ENCODE measurements at regions not wholly inside any gene's neighbourhood (a gene's known extent, or its start where the extent isn't known, plus 50 kb on each side); places are given as distances from the start of the nearest gene placed in this dataset.

- Mint-ChIP-seq H3K27ac (no peak overlapping the region), H3K27me3 (no peaks in the 10 kb centered on the region), H3K9me3 (peaks cover 2 to 28% (median 15%) of the 10 kb centered on the region in 8 donors), H3K4me3 (no peak overlapping the region), H3K4me1 (no peaks in the 10 kb centered on the region), H3K36me3 (no peaks in the 10 kb centered on the region)
- DNase-seq: no peak
- Histone ChIP-seq H3K36me3 (ENCODE audit: insufficient read depth, low read length) (no peaks in the 10 kb centered on the region), H3K9me3 (ENCODE audit: control insufficient read depth in 1 of 2, low read length in 2 of 2) (no peaks in the 10 kb centered on the region), H3K27me3 (ENCODE audit: insufficient read depth, low read length) (no peaks in the 10 kb centered on the region), H3K27ac (ENCODE audit: low read depth, low read length) (no peak overlapping the region), H3K4me3 (ENCODE audit: low read length in 2 of 2) (no peak overlapping the region), H3K4me1 (ENCODE audit: insufficient read depth, low read length) (no peaks in the 10 kb centered on the region)
- intact Hi-C loops (cut with micrococcal nuclease): no loop called here
- ChIA-PET CTCF (ENCODE audit: partially characterized antibody) (interaction anchor here (0.5 kb wide), 1 partner anchor 15 kb away, joined by 3 read pairs; no protein-coding TSS in a partner anchor), POLR2A (ENCODE audit: partially characterized antibody) (no interaction called here)
Measured at GRCh38 chr20:7091655-7092054, 324.2 kb downstream of the BMP2 start.

- Histone ChIP-seq H3K4me3 (ENCODE audit: low read length in 2 of 2) (no peak overlapping the region), H3K4me1 (ENCODE audit: insufficient read depth, low read length) (no peaks in the 10 kb centered on the region), H3K36me3 (ENCODE audit: insufficient read depth, low read length) (no peaks in the 10 kb centered on the region), H3K27ac (ENCODE audit: low read depth, low read length) (no peak overlapping the region), H3K27me3 (ENCODE audit: insufficient read depth, low read length) (no peaks in the 10 kb centered on the region), H3K9me3 (ENCODE audit: control insufficient read depth in 1 of 2, low read length in 2 of 2) (no peaks in the 10 kb centered on the region)
- POLR2A ChIA-PET (ENCODE audit: partially characterized antibody): no interaction called here
- no peaks in the 10 kb centered on the region for H3K27me3 Mint-ChIP-seq
- H3K9me3 Mint-ChIP-seq: peaks cover 2 to 34% (median 19%) of the 10 kb centered on the region in 8 donors
- no peak overlapping the region for H3K27ac Mint-ChIP-seq
- H3K36me3 Mint-ChIP-seq: no peaks in the 10 kb centered on the region
- DNase-seq: no peak
- CTCF ChIA-PET (ENCODE audit: partially characterized antibody): no interaction called here
- intact Hi-C loops (cut with micrococcal nuclease): no loop called here
- no peak overlapping the region for H3K4me3 Mint-ChIP-seq
- H3K4me1 Mint-ChIP-seq: no peaks in the 10 kb centered on the region
Measured at GRCh38 chr20:7094438-7094997, 327.0 kb downstream of the BMP2 start.

DNA sequence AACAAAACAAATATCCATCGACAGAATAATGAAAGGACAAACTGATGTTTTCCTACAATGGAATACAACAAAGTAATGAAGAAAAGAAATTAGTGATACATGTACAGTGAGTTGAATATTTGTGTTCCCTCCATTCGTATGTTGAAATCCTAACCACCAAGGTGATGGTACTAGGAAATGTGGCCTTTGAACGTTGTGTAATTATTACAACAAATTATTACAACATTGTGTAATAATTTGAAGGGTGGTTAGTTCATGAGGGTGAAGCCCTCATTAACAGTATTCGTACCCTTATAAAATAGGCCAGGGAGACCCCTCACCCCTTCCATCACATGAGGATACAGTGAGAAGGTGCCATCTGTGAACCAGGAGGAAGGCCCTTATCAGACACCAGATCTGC is 339.4 kb downstream of the BMP2 start:
- Histone ChIP-seq H3K27me3 (ENCODE audit: insufficient read depth, low read length) (no peaks in the 10 kb centered on the region), H3K27ac (ENCODE audit: low read depth, low read length) (no peak overlapping the region), H3K4me3 (ENCODE audit: low read length in 2 of 2) (no peak overlapping the region), H3K9me3 (ENCODE audit: control insufficient read depth in 1 of 2, low read length in 2 of 2) (no peaks in the 10 kb centered on the region), H3K4me1 (ENCODE audit: insufficient read depth, low read length) (no peaks in the 10 kb centered on the region), H3K36me3 (ENCODE audit: insufficient read depth, low read length) (no peaks in the 10 kb centered on the region)
- DNase-seq: no peak
- intact Hi-C loops (cut with micrococcal nuclease): no loop called here
- Mint-ChIP-seq H3K4me3 (no peak overlapping the region), H3K4me1 (no peaks in the 10 kb centered on the region), H3K9me3 (peaks cover 0 to 18% (median 2%) of the 10 kb centered on the region in 8 donors), H3K36me3 (no peaks in the 10 kb centered on the region), H3K27ac (no peak overlapping the region), H3K27me3 (no peaks in the 10 kb centered on the region)
- ChIA-PET POLR2A (ENCODE audit: partially characterized antibody) (no interaction called here), CTCF (ENCODE audit: partially characterized antibody) (interaction anchor here (0.7 kb wide), 1 partner anchor 15 kb away, joined by 3 read pairs; no protein-coding TSS in a partner anchor)

- Mint-ChIP-seq H3K9me3 (peaks cover 0 to 20% (median 5%) of the 10 kb centered on the region in 8 donors), H3K36me3 (no peaks in the 10 kb centered on the region), H3K27me3 (no peaks in the 10 kb centered on the region), H3K27ac (no peak overlapping the region), H3K4me3 (no peak overlapping the region), H3K4me1 (no peaks in the 10 kb centered on the region)
- no peaks in the 10 kb centered on the region for H3K36me3 ChIP-seq (ENCODE audit: insufficient read depth, low read length)
- ChIA-PET POLR2A (ENCODE audit: partially characterized antibody) (no interaction called here), CTCF (ENCODE audit: partially characterized antibody) (interaction anchor here (1.2 kb wide), 1 partner anchor 11 kb away, joined by 3 read pairs; no protein-coding TSS in a partner anchor)
- no peaks in the 10 kb centered on the region for H3K4me1 ChIP-seq (ENCODE audit: insufficient read depth, low read length)
- H3K27me3 ChIP-seq (ENCODE audit: insufficient read depth, low read length): no peaks in the 10 kb centered on the region
- no peak overlapping the region for H3K27ac ChIP-seq (ENCODE audit: low read depth, low read length)
- no peak overlapping the region for H3K4me3 ChIP-seq (ENCODE audit: low read length in 2 of 2)
- intact Hi-C loops (cut with micrococcal nuclease): no loop called here
- H3K9me3 ChIP-seq (ENCODE audit: control insufficient read depth in 1 of 2, low read length in 2 of 2): no peaks in the 10 kb centered on the region
- DNase-seq: no peak
Measured at GRCh38 chr20:7108929-7109328, 341.4 kb downstream of the BMP2 start.

GRCh38 chr20:7113577-7114466 is 346.3 kb downstream of the BMP2 start:
- Mint-ChIP-seq H3K27me3 (no peaks in the 10 kb centered on the region), H3K4me1 (no peaks in the 10 kb centered on the region), H3K4me3 (no peak overlapping the region), H3K9me3 (peaks cover 0 to 20% (median 7%) of the 10 kb centered on the region in 8 donors), H3K27ac (no peak overlapping the region), H3K36me3 (no peaks in the 10 kb centered on the region)
- intact Hi-C loops (cut with micrococcal nuclease): no loop called here
- CTCF ChIA-PET (ENCODE audit: partially characterized antibody): no interaction called here
- no peak overlapping the region for H3K4me3 ChIP-seq (ENCODE audit: low read length in 2 of 2)
- no peaks in the 10 kb centered on the region for H3K9me3 ChIP-seq (ENCODE audit: control insufficient read depth in 1 of 2, low read length in 2 of 2)
- H3K36me3 ChIP-seq (ENCODE audit: insufficient read depth, low read length): no peaks in the 10 kb centered on the region
- POLR2A ChIA-PET (ENCODE audit: partially characterized antibody): no interaction called here
- H3K27me3 ChIP-seq (ENCODE audit: insufficient read depth, low read length): no peaks in the 10 kb centered on the region
- peak in 1 of 5 donors; percentile 15 for DNase-seq
- H3K27ac ChIP-seq (ENCODE audit: low read depth, low read length): no peak overlapping the region
- no peaks in the 10 kb centered on the region for H3K4me1 ChIP-seq (ENCODE audit: insufficient read depth, low read length)

GRCh38 chr20:7123457-7123856 is 356.0 kb downstream of the BMP2 start:
- Mint-ChIP-seq H3K4me3 (no peak overlapping the region), H3K27me3 (no peaks in the 10 kb centered on the region), H3K9me3 (peaks cover 3 to 15% (median 5%) of the 10 kb centered on the region in 8 donors), H3K27ac (no peak overlapping the region), H3K4me1 (no peaks in the 10 kb centered on the region), H3K36me3 (no peaks in the 10 kb centered on the region)
- POLR2A ChIA-PET (ENCODE audit: partially characterized antibody): no interaction called here
- H3K27me3 ChIP-seq (ENCODE audit: insufficient read depth, low read length): no peaks in the 10 kb centered on the region
- H3K27ac ChIP-seq (ENCODE audit: low read depth, low read length): no peak overlapping the region
- H3K9me3 ChIP-seq (ENCODE audit: control insufficient read depth in 1 of 2, low read length in 2 of 2): no peaks in the 10 kb centered on the region
- H3K4me3 ChIP-seq (ENCODE audit: low read length in 2 of 2): no peak overlapping the region
- intact Hi-C loops (cut with micrococcal nuclease): no loop called here
- H3K4me1 ChIP-seq (ENCODE audit: insufficient read depth, low read length): no peaks in the 10 kb centered on the region
- DNase-seq: no peak
- no peaks in the 10 kb centered on the region for H3K36me3 ChIP-seq (ENCODE audit: insufficient read depth, low read length)
- CTCF ChIA-PET (ENCODE audit: partially characterized antibody): no interaction called here

GRCh38 chr20:7124120-7124519 is 356.6 kb downstream of the BMP2 start:
- Mint-ChIP-seq H3K27me3 (no peaks in the 10 kb centered on the region), H3K4me3 (no peak overlapping the region), H3K27ac (no peak overlapping the region), H3K36me3 (no peaks in the 10 kb centered on the region), H3K4me1 (no peaks in the 10 kb centered on the region), H3K9me3 (peaks cover 3 to 15% (median 5%) of the 10 kb centered on the region in 8 donors)
- no peak for DNase-seq
- Histone ChIP-seq H3K27me3 (ENCODE audit: insufficient read depth, low read length) (no peaks in the 10 kb centered on the region), H3K4me3 (ENCODE audit: low read length in 2 of 2) (no peak overlapping the region), H3K9me3 (ENCODE audit: control insufficient read depth in 1 of 2, low read length in 2 of 2) (no peaks in the 10 kb centered on the region), H3K36me3 (ENCODE audit: insufficient read depth, low read length) (no peaks in the 10 kb centered on the region), H3K4me1 (ENCODE audit: insufficient read depth, low read length) (no peaks in the 10 kb centered on the region), H3K27ac (ENCODE audit: low read depth, low read length) (no peak overlapping the region)
- intact Hi-C loops (cut with micrococcal nuclease): no loop called here
- CTCF ChIA-PET (ENCODE audit: partially characterized antibody): no interaction called here
- POLR2A ChIA-PET (ENCODE audit: partially characterized antibody): no interaction called here
